IMR-90 (cell line): ENCODE measurements at regions not wholly inside any gene's neighbourhood (a gene's known extent, or its start where the extent isn't known, plus 50 kb on each side); places are given as distances from the start of the nearest gene placed in this dataset.

Experiments used
- ATAC-seq: fragments of 200-7000 bp; cut with Tn5 transposase; 2 replicates; pipeline ENCODE4 v1.9.1; 2020; ENCODE audit warnings: low read depth, mild to moderate bottlenecking, moderate library complexity
- BruUV-seq: library from RNA; stranded (reverse); fragments of 400-500 nt; replicated peaks from 2 replicates; lab custom pipeline; 2021; lab: Mats Ljungman, UMichigan
- CTCF ChIA-PET: fragments of 300-600 bp; formaldehyde crosslinking; extraction: SDS; loops from one replicate; lab custom pipeline; 2021; ENCODE audit warnings: antibody characterized with exemption; lab: Yijun Ruan, JAX
- POLR2A ChIA-PET: fragments of 300-600 bp; sonication (Branson Sonifier 250); formaldehyde crosslinking; loops from one replicate; lab custom pipeline; 2022; ENCODE audit warnings: antibody characterized with exemption; ENCODE audit not compliant: unreplicated experiment; lab: Charles Lee
- DNase-seq: peaks from one replicate; pipeline ENCODE4 v3.0.0; 2013
- H2AFZ ChIP-seq: replicated peaks from 2 replicates; pipeline ENCODE3; 2013; ENCODE audit warnings: low read length, mild to moderate bottlenecking; ENCODE audit not compliant: poor library complexity
- H2AK5ac ChIP-seq: 2 replicates; pipeline ENCODE4 v1.6.1; 2013; ENCODE audit warnings: low read depth, low read length, inconsistent platforms
- H2AK9ac ChIP-seq: replicated peaks from 2 replicates; pipeline ENCODE3; 2013; ENCODE audit warnings: mild to moderate bottlenecking, low read depth, low read length, moderate library complexity; ENCODE audit not compliant: poor library complexity
- H2BK120ac ChIP-seq: 2 replicates; pipeline ENCODE4 v1.6.1; 2013; ENCODE audit warnings: low read depth, low read length, inconsistent platforms
- H2BK15ac ChIP-seq: 3 replicates; pipeline ENCODE4 v1.6.1; 2013; ENCODE audit warnings: low read depth, low read length, inconsistent platforms
- H2BK20ac ChIP-seq: 2 replicates; pipeline ENCODE4 v1.6.1; 2013; ENCODE audit warnings: low read depth, mild to moderate bottlenecking, inconsistent platforms, low read length, moderate library complexity
- H2BK5ac ChIP-seq: 2 replicates; pipeline ENCODE4 v1.6.1; 2013; ENCODE audit warnings: mild to moderate bottlenecking, low read depth, low read length, inconsistent platforms; ENCODE audit not compliant: poor library complexity, severe bottlenecking
- H3K14ac ChIP-seq: replicated peaks from 2 replicates; pipeline ENCODE4 v1.6.1; 2013; ENCODE audit warnings: low read depth, low read length, inconsistent platforms
- H3K18ac ChIP-seq: 2 replicates; pipeline ENCODE4 v1.6.1; 2013; ENCODE audit warnings: low read depth, low read length, control low read depth
- H3K23ac ChIP-seq: 2 replicates; pipeline ENCODE4 v1.6.1; 2013; ENCODE audit warnings: low read depth, low read length, inconsistent platforms
- H3K27ac ChIP-seq: 2 replicates; pipeline ENCODE4 v1.5.1; 2013; ENCODE audit warnings: mild to moderate bottlenecking, control low read depth, low read length; ENCODE audit not compliant: insufficient read depth
- H3K27me3 ChIP-seq: 2 replicates; pipeline ENCODE4 v1.6.1; 2013; ENCODE audit warnings: low read length; ENCODE audit not compliant: control insufficient read depth, insufficient read depth
- H3K36me3 ChIP-seq: 2 replicates; pipeline ENCODE4 v1.6.1; 2013; ENCODE audit warnings: low read length, mixed read lengths; ENCODE audit not compliant: control insufficient read depth, insufficient read depth
- H3K4ac ChIP-seq: 2 replicates; pipeline ENCODE4 v1.6.1; 2013; ENCODE audit warnings: low read depth, low read length, inconsistent platforms
- H3K4me1 ChIP-seq: 2 replicates; pipeline ENCODE4 v1.6.1; 2013; ENCODE audit warnings: low read length, mixed read lengths; ENCODE audit not compliant: control insufficient read depth, insufficient read depth
- H3K4me2 ChIP-seq: 2 replicates; pipeline ENCODE4 v1.6.1; 2013; ENCODE audit warnings: low read depth, mild to moderate bottlenecking, control low read depth, low read length, moderate library complexity
- H3K4me3 ChIP-seq: 2 replicates; pipeline ENCODE4 v1.5.1; 2013; ENCODE audit warnings: low read depth, mild to moderate bottlenecking, control low read depth, low read length, moderate library complexity; ENCODE audit not compliant: insufficient read depth
- H3K56ac ChIP-seq: 2 replicates; pipeline ENCODE4 v1.6.1; 2013; ENCODE audit warnings: low read length, inconsistent platforms; ENCODE audit not compliant: insufficient read depth; ENCODE audit errors: extremely low read depth
- H3K79me1 ChIP-seq, 2 experiments: 2 replicates each; pipeline ENCODE4 v1.6.1; 2013; ENCODE audit warnings: low read length in 2 of 2, inconsistent platforms in 1 of 2, low read depth in 1 of 2
- H3K9ac ChIP-seq: 2 replicates; pipeline ENCODE4 v1.6.1; 2013; ENCODE audit warnings: low read depth, low read length, control low read depth
- H3K9me1 ChIP-seq: 2 replicates; pipeline ENCODE4 v1.6.1; 2013; ENCODE audit warnings: low read length, inconsistent platforms; ENCODE audit not compliant: insufficient read depth
- H3K9me3 ChIP-seq: 2 replicates; pipeline ENCODE4 v1.6.1; 2013; ENCODE audit warnings: low read length; ENCODE audit not compliant: control insufficient read depth, insufficient read depth
- H4K20me1 ChIP-seq: 2 replicates; pipeline ENCODE4 v1.6.1; 2013; ENCODE audit warnings: low read length, inconsistent platforms; ENCODE audit not compliant: insufficient read depth
- H4K5ac ChIP-seq: 2 replicates; pipeline ENCODE4 v1.6.1; 2013; ENCODE audit warnings: mild to moderate bottlenecking, low read depth, low read length, control low read depth
- H4K8ac ChIP-seq, 2 experiments: 2 replicates each; pipeline ENCODE4 v1.6.1; 2013; ENCODE audit warnings: low read depth in 2 of 2, low read length in 2 of 2, control low read depth in 1 of 2, inconsistent platforms in 1 of 2
- H4K91ac ChIP-seq: 2 replicates; pipeline ENCODE4 v1.6.1; 2013; ENCODE audit warnings: low read depth, low read length, inconsistent platforms; ENCODE audit not compliant: insufficient read depth
- BHLHE40 ChIP-seq: fragments of 150-350 bp; IDR thresholded peaks from 2 replicates; pipeline ENCODE4 v1.6.1; 2016; ENCODE audit warnings: mild to moderate bottlenecking, low read depth, low read length
- CEBPB ChIP-seq: IDR thresholded peaks from 2 replicates; pipeline ENCODE4 v1.6.1; 2012; ENCODE audit warnings: low read depth, low read length, improper control_type of control experiment
- CHD1 ChIP-seq: IDR thresholded peaks from 2 replicates; pipeline ENCODE4 v1.6.1; 2012; ENCODE audit warnings: low read depth, low read length, improper control_type of control experiment
- CTCF ChIP-seq: conservative IDR thresholded peaks from 2 replicates; pipeline ENCODE4 v1.5.1; 2012; ENCODE audit warnings: mild to moderate bottlenecking, low read depth, low read length, improper control_type of control experiment
- ELK1 ChIP-seq: fragments of 150-350 bp; IDR thresholded peaks from 2 replicates; pipeline ENCODE4 v1.6.1; 2016; ENCODE audit warnings: low read depth, mild to moderate bottlenecking, low read length, moderate library complexity, borderline replicate concordance
- FOS ChIP-seq: fragments of 150-350 bp; IDR thresholded peaks from 2 replicates; pipeline ENCODE4 v1.6.1; 2016; ENCODE audit warnings: low read depth, low read length
- MAZ ChIP-seq: IDR thresholded peaks from 2 replicates; pipeline ENCODE4 v1.6.1; 2012; ENCODE audit warnings: low read depth, mild to moderate bottlenecking, low read length, improper control_type of control experiment, moderate library complexity, borderline replicate concordance
- MXI1 ChIP-seq: IDR thresholded peaks from 2 replicates; pipeline ENCODE4 v1.6.1; 2012; ENCODE audit warnings: low read depth, mild to moderate bottlenecking, low read length, moderate library complexity, borderline replicate concordance
- POLR2A ChIP-seq: IDR thresholded peaks from 2 replicates; pipeline ENCODE4 v1.6.1; 2012; ENCODE audit warnings: mild to moderate bottlenecking, low read depth, low read length
- RAD21 ChIP-seq: IDR thresholded peaks from 2 replicates; pipeline ENCODE4 v1.6.1; 2012; ENCODE audit warnings: low read length, improper control_type of control experiment
- RCOR1 ChIP-seq: IDR thresholded peaks from 2 replicates; pipeline ENCODE4 v1.6.1; 2012; ENCODE audit warnings: mild to moderate bottlenecking, low read length, improper control_type of control experiment; ENCODE audit not compliant: insufficient replicate concordance
- SMC3 ChIP-seq: fragments of 150-350 bp; IDR thresholded peaks from 2 replicates; pipeline ENCODE4 v1.6.1; 2016; ENCODE audit warnings: low read depth, mild to moderate bottlenecking, antibody characterized with exemption, low read length, moderate library complexity
- USF2 ChIP-seq: fragments of 150-350 bp; IDR thresholded peaks from 2 replicates; pipeline ENCODE4 v1.6.1; 2017; ENCODE audit warnings: mild to moderate bottlenecking, antibody characterized with exemption, low read length, low read depth
- WGBS, 2 experiments: methylation state at CpG; one replicate each; pipeline versions ENCODE4 v1.1.5 to v1.1.7; 2013; ENCODE audit warnings: missing lambda C conversion rate in 2 of 2; ENCODE audit not compliant: insufficient read length in 1 of 2; ENCODE audit errors: extremely low coverage in 2 of 2; 5-methylcytosine and 5-hydroxymethylcytosine counted together
- dilution Hi-C: fragments of 300-500 bp; cut with HindIII; formaldehyde crosslinking; loops from one replicate; pipeline ENCODE4 v1.14.3; 2018; ENCODE audit warnings: low sequenced_read_pairs; ENCODE audit not compliant: unreplicated experiment
- in situ Hi-C: fragments of 300-500 bp; cut with MboI; formaldehyde crosslinking; loops from 3 replicates; pipeline ENCODE4 v1.14.3; 2019; ENCODE audit warnings: low sequenced_read_pairs, inconsistent platforms, mixed read lengths
- intact Hi-C: fragments of 100-400 bp; cut with micrococcal nuclease; formaldehyde crosslinking; loops from 2 replicates; pipeline ENCODE4 v1.10.0; 2022

- H4K8ac ChIP-seq, result no peak overlapping the region
- WGBS, 2 experiments, result no CpG with 5 or more reads among the region's 5 CpGs
- H3K79me1 ChIP-seq, result no peaks in the 10 kb centered on the region
- H4K5ac ChIP-seq, result no peak overlapping the region
- no peak overlapping the region for H2AK9ac ChIP-seq
- no peak for ATAC-seq
- dilution Hi-C loops, result no loop called here
- in situ Hi-C loops, result no loop called here
- TF ChIP-seq FOS, result no peak
- TF ChIP-seq BHLHE40, result no peak
- TF ChIP-seq MXI1, result no peak
- TF ChIP-seq ELK1, result no peak
- TF ChIP-seq CTCF, result no peak
- no peak for TF ChIP-seq RAD21
- TF ChIP-seq RCOR1, result no peak
- no peak for TF ChIP-seq USF2
- TF ChIP-seq MAZ, result no peak
- TF ChIP-seq POLR2A, result no peak
- no peak for TF ChIP-seq CHD1
- TF ChIP-seq SMC3, result no peak
- no peak for TF ChIP-seq CEBPB
- no peaks in the 10 kb centered on the region for H4K20me1 ChIP-seq
- no peak for DNase-seq
- intact Hi-C loops, result no loop called here
- ChIA-PET CTCF (no interaction called here), POLR2A (no interaction called here)
- no peak overlapping the region for H2AK5ac ChIP-seq
- no peak overlapping the region for H3K18ac ChIP-seq
- no peaks in the 10 kb centered on the region for H3K9me3 ChIP-seq
- H3K4ac ChIP-seq, result no peak overlapping the region
- no peak overlapping the region for H3K23ac ChIP-seq
- no peak overlapping the region for H3K27ac ChIP-seq
- H3K4me2 ChIP-seq, result no peak overlapping the region
- no peak overlapping the region for H2BK15ac ChIP-seq
- 0 out of 2 replicates have a peak, but pooled peaks cover 4% of the 10 kb centered on the region for H3K9me1 ChIP-seq
- no peaks in the 10 kb centered on the region for H3K36me3 ChIP-seq
- no peak overlapping the region for H3K56ac ChIP-seq
- H3K14ac ChIP-seq, result no peak overlapping the region
- H3K4me1 ChIP-seq, result peaks cover 2% of the 10 kb centered on the region; the same call in 1 of the 2 replicates
- H3K4me3 ChIP-seq, result no peak overlapping the region
- no peak overlapping the region for H2AFZ ChIP-seq
- no peak overlapping the region for H2BK120ac ChIP-seq
- BruUV-seq, result no TSS peak
- no peak overlapping the region for H3K9ac ChIP-seq
- no peak overlapping the region for H4K91ac ChIP-seq
- H3K27me3 ChIP-seq, result no peaks in the 10 kb centered on the region
- no peak overlapping the region for H2BK20ac ChIP-seq
- H2BK5ac ChIP-seq, result no peak overlapping the region
These were observed 338.1 kb downstream of the SLC4A3 start for GRCh38 chr2:219965287-219966194.
